ENCODE measurements at regions not wholly inside any gene's neighbourhood (a gene's known extent, or its start where the extent isn't known, plus 50 kb on each side); places are given as distances from the start of the nearest gene placed in this dataset.

DNA sequence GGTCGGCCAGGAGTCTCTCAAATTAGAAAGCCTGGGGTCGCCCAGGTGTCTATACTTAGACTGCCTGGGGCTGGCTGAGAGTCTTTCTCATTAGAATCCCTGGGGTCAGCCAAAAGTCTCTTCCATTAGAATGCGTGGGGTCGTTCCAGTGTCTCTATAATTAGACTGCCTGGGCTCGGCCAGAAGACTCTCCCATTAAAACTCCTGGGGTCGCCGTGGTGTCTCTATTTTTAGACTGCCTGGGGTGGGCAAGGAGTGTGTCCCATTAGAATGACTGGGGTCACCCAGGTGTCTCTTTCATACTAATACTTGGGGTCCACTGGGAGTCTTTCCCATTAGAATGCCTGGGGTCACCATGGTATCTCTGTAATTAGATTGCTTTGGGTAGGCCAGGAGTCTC is 2227.7 kb downstream of the TP53TG3F start:
- DNase-seq = no peak

DNA sequence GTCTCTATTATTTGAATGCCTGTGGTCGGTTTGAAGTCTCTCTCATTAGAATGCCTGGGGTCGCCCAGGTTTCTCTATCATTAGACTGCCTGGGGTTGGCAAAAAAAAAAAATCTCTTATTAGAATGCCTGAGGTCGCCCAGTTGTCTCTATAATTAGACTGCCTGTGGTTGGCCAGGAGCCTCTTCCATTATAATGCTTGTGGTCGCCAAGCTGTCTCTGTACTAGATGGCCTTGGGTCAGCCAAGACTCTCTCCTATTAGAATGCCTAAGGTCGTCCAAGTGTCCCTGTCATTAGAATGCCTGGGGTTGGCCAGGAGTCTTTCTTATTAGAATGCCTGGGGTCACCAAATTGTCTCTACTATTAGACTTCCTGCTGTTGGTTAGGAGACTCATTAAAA is 2228.4 kb downstream of the TP53TG3F start:
- no peak for DNase-seq

DNA sequence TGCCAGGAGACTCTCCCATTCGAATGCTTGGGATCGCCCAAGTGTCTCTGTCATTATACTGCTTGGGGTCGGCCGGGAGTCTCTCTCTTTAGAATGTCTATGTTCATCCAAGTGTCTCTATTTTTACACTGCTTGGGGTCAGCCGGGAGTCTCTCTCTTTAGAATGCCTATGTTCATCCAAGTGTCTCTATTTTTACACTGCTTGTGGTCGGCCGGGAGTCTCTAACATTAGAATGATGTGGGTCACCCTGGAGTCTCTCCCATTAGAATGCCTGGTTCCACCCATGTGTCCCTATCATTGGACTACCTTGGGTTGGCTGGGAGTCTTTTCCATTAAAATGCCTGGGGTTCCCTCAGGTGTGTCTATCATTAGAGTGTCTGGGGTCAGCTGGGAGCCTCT is 2230.4 kb downstream of the TP53TG3F start:
- DNase-seq = no peak

DNA sequence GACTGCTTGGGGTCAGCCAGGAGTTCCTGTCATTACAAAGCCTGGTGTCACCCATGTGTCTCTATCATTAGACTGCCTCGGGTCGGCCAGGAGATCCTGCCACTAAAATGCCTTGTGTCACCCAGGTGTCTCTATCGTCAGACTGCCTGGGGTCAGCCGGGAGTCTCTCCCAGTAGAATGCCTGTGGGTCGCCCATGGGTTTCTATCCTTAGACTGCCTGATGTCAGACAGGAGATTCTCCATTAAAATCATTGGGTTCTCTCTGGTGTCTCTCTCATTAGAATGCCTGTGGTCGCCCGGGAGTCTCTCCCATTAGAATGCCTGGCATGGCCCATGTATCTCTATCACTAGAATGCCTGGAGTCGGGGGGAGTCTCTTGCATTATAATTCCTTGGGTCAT is 2231.0 kb downstream of the TP53TG3F start:
- DNase-seq = no peak

DNA sequence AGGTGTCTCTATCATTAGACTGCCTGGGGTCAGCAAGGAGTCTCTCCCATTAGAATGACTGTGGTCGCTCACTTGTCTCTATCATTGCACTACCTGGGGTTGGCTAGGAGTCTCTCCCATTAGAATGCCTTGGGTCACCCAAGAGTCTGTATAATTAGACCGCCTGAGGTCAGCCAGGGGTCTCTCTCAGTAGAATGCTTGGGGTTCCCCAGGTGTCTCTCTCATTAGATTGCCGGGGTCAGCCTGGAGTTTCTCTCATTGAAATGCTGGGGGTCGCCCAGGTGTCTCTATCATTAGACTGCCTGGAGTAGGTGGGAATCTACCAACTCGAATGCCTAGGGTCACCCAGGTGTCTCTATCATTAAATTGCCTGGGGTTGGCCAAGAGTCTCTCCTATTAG is 2231.6 kb downstream of the TP53TG3F start:
- no peak for DNase-seq

DNA sequence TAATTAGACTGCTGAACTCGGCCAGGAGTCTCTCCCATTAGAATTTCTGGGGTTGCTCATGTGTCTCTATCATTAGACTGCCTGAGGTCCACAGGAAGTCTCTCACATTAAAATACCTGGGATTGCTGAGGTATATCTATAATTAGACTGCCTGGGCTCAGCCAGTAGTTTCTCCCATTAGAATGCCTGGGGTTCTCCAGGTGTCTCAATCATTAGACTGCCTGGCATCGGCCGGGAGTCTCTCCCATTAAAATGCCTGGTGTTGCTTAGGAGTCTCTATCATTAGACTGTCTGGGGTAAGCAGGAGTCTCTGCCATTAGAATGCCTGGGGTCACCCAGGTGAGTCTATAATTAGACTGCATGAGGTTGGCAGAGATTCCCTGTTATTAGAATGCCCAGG is 2233.4 kb downstream of the TP53TG3F start:
- DNase-seq = no peak

DNA sequence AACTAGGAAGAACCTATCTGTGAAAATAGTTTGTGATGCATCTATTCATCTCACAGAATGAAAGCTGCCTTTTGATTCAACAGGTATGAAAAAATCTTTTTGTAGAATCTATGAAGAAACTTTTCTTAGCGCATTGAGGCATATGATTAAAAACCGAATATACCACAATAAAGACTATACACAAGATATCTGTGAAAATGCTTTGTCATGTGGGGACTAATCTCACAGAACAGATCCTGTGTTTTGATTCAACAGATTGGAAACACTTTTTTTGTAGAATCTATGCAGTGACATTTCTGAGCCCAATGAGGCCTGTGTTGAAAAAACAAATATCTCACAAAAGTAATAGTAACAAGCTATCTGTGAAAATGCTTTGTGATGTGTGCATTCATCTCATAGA is 2247.5 kb downstream of the TP53TG3F start:
- DNase-seq = no peak

DNA sequence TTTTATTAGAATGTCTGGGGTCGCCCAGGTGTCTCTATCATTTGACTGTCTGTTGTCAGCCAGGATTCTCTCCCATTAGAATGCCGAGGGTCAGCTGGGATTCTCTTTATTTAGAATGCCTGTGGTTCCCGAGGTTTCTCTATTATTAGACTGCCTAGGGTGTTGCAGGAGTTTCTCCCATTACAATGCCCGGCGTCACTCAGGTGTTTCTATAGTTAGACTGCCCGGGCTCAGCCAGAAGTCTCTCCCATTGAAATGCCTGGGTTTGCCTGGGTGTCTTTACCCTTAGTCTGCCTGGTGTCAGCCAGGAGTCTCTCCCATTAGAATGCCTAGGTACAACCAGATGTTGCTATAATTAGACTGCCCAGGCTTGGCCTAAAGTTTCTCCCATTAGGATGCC is 2252.0 kb downstream of the TP53TG3F start:
- no peak for DNase-seq

DNA sequence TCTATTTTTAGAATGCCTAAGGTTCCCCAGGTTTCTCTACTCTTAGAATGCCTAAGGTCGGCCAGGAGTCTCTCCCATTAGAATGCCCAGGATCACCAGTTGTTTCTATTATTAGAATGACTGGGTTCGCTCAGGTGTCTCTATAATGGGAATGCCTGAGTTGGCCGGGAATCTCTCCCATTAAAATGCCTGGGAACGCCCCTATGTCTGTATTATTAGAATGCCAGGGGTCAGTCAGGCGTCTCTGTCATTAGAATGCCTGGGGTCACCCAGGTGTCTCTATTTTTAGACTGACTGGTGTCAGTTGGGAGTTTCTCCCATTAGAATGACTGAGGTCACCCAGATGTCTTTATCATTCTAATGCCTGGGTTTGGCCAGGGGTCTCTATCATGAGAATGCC is 2252.5 kb downstream of the TP53TG3F start:
- no peak for DNase-seq

DNA sequence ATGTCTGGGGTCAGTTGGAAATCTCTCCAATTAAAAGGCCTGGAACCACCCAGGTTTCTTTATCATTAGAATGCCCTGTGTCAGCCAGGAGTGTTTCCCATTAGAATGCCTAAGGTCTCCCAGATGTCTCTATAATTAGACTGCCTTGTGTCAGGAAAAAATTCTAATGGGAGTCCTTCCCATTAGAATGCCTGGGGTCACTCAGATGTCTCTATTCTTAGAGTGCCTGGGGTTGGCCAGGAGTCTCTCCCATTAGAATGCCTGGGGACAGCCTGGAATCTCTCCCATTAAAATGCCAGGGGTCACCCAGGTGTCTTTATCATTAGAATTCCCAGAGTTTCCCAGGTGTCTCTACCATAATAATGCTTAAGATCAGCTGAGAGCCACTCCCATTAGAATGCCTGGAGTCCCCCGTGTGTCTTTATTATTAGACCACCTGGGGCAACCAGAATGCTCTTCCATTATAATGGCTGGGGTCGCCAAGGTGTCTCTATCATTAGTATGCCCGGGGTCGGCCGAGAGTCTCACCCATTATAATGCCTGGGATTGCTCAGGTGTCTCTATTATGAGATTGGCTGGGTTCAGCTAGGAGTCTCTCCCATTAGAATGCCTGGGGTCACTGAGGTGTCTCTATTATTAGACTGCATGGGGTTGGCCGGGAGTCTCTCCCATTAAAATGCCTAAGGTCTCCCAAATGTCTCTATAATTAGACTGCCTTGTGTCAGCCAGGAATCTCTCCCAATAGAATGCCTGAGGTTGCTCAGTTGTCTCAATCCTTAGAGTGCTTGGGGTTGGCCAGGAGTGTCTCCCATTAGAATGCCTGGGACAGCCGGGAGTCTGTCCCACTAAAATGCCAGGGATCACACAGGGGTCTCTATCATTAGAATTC is 2254.6 kb downstream of the TP53TG3F start:
- no peak for DNase-seq

DNA sequence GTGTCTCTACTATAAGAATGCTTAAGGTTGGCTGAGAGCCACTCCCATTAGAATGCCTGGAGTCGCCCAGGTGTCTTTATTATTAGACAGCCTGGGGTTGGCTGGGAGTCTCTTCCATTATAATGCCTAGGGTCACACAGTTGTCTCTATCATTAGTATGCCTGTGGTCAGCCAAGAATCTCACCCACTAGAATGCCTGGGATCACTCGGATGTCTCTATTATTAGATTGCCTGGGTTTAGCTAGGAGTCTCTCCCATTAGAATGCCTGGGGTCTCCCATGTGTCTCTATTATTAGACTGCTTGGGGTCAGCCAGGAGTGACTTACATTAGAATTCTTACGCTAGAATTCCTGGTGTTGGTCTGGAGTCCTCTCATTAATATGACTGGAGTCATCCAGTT is 2255.3 kb downstream of the TP53TG3F start:
- DNase-seq = no peak

DNA sequence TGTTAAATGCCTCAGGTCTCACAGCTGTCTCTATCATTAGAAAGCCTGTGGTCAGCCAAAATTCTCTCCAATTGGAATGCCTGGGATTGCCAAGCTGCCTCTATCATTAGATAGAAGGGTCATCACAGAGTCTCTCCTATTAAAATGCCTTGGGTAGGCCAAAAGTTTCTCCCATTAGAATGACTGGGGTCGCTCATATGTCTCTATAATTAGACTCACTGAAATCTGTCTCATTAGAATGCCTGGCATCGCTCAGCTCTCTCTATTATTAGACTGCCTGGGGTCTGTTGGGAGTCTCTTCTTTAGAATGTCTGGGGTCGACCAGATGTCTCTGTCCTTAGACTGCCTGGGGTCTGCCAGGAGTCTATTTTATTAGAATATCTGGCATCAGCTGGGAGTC is 2265.1 kb downstream of the TP53TG3F start:
- no peak for DNase-seq

DNA sequence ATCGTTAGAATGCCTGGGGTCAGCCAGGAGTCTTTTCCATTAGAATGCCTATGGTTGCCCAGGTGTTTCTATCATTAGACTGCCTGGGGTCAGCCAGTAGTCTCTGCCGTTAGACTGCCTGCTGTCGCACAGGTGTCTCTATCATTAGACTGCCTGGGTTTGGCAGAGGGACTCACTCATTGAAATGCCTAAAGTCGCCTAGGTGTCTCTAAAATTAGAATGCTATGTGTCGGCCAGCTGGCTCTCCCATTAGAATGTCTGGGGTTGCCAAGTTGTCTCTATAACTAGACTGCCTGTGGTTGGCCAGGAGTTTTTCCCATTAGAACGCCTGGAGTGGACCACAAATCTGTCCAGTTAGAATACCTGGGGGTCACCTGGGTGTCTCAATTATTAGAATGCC is 2266.5 kb downstream of the TP53TG3F start:
- DNase-seq = no peak

DNA sequence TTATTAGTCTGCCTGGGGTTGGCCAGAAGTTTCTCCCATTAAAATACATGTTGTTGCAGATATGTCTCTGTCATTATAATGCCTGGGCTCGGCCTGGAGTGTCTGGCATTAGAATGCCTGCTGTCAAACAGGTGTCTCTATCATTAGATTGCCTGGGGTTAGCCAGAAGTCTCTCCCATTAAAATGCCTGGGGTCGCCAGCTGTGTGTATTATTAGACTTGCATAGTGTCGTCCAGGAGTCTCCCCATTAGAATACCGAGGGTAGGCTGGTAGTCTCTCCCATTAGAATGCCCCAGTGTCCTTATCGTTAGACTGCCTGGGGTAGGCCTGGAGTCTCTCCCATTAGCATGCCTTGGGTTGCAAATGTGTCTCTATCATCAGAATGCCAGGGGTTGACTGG is 2270.8 kb downstream of the TP53TG3F start:
- DNase-seq = no peak

DNA sequence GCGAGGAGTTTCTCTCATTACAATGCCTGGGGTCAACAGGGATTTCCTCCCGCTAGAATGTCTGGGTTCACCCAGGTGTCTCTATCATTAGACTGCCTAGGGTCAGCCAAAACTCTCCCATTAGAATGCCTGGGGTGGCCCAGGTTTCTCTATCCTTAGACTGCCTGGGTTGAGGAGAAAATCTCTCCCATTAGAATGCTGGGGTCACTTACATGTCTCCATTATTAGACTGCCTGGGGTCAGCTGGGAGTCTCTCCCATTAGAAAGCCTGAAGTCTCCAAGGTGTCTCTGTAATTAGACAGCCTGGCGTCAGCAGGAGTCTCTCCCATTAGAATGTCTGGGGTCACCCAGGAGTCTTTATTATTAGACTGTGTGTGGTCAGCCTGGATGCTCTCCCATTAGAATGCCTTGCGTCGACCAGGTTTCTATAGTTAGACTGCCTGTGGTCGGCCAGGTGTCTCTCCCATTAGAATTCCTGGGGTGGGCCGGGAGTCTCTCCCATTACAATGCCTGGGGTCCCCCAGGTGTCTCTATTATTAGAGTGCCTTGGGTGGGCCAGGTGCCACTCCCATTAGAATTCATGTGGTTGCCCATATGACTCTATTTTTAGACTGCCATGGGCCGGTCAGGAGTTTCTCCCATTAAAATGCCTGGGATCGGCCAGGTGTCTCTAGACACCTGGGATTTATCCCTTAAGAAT is 2272.1 kb downstream of the TP53TG3F start:
- no peak for DNase-seq

DNA sequence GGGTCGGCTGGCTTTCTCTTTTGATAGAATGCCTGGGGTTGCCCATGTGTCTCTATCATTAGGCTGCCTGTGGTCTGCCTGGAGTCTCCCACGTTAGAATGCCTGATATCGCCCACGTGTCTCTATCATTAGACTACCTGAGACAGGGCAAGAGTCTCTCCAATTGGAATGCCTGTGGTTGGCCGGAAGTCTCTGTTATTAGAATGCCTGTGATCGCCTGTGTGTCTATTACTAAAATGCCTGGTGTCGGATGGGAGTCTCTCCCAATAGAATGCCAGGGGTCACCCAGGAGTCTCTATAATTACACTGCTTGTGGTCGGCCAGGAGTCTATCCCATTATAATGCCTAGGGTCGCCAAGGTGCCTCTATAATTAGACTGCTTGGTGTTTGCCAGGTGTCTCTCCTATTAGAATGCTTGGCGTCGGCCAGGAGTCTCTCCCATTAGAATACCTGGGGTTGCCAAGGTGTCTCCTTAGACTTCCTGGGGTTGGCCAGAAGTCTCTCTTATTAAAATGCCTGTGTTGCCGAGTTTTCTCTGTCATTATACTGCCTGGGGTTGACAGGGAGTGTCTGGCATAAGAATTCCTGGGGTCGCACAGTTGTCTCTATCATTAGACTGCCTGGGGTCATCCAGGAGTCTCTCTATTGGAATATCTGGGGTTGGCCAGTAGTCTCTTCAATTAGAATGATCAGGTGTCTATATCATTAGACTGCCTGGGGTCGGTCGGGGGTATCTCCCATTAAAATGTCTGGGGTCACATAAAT is 2272.8 kb downstream of the TP53TG3F start:
- DNase-seq = no peak

DNA sequence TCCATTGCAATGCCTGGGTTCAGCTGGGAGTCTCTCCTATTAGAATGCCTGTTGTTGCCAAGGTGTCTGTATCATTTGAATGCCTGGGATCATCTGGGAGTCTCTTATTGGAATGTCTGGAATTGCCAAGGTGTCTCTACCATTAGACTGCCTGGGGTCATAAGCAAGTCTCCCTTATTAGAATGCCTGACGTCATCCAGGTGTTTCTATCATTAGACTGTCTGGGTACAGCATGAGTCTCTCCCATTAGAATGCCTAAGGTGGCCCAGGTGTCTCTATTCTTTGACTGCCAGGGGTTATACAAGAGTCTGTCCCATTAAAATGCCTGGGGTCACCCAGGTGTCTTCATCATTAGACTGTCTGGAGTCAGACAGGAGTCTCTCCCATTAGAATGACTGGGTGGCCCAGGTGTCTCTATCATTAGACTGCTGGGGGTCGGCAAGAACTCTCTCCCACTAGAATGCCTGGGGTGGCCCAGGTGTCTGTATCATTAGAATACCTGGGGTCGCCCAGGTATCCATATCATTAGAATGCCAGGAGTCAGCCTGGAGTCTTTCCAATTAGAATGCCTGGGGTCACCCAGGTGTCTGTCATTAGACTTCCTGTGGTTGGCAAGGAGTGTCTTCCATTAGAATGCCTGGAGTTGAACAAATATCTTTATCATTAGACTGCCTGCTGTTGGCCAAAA is 2274.0 kb downstream of the TP53TG3F start:
- no peak for DNase-seq

DNA sequence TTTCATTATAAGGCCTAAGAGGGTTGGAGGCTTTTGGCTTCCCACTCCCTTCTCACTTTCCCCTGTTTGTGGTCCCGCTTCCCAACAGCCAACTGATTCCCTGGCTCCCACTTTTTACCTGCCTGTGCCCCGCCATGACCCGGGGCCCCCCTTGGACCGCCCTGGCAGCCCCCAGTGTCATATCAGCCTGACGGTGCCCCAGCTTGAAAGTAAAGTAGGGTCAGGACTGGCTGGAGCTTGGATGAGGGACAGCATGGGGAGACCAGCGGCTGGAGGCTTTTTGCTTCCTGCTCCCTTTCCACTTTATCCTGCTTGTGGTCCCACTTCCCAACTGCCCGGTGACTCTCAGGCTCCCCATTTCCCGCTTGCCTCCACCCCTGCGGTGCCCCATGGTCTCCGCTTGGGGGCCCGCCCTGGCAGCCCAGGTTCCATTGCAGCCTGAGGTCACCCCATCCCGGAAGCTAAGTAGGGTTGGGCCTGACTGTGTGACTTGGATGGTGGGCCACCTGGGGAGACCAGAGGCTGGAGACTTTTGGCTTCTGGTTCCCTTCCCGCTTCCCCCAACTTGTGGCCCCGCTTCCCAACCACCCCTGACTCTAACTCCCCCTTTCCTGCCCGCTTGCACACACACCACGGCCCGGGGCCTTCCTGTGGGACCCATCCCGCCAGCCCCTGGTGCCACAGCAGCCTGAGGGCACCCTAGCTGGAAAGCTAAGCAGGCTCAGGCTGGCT is 2274.7 kb downstream of the TP53TG3F start:
- no peak for DNase-seq

DNA sequence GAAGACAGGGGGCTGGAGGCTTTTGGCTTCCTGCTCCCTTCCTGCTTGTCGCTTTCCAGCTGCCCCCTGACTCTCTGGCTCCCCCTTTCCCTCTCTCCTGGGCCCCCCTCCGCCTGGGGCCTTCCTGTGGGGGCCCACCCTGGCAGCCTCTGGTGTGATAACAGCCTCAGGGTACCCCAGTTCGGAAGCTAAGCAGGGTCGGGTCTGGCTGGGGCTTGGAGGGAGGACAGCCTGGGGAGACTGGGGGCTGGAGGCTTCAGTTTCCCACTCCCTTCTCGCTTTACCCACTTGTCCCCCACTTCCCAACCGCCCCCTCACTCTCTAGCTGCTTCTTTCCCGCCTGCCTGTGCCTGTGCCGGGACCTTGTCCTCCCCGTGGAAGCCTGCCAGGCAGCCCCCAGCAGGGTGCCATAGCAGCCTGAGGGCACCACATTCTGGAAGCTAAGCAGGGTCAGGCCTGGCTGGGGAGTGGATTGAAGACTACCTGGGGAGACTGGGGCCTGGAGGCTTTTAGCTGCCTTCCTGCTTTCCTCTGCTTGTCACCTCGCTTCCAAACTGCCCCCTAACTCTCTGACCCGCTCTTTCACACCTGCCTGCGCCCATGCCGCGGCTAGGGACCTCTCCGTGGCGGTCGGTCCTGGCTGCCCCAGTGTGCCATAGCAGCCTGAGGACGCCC is 2275.5 kb downstream of the TP53TG3F start:
- DNase-seq = no peak

DNA sequence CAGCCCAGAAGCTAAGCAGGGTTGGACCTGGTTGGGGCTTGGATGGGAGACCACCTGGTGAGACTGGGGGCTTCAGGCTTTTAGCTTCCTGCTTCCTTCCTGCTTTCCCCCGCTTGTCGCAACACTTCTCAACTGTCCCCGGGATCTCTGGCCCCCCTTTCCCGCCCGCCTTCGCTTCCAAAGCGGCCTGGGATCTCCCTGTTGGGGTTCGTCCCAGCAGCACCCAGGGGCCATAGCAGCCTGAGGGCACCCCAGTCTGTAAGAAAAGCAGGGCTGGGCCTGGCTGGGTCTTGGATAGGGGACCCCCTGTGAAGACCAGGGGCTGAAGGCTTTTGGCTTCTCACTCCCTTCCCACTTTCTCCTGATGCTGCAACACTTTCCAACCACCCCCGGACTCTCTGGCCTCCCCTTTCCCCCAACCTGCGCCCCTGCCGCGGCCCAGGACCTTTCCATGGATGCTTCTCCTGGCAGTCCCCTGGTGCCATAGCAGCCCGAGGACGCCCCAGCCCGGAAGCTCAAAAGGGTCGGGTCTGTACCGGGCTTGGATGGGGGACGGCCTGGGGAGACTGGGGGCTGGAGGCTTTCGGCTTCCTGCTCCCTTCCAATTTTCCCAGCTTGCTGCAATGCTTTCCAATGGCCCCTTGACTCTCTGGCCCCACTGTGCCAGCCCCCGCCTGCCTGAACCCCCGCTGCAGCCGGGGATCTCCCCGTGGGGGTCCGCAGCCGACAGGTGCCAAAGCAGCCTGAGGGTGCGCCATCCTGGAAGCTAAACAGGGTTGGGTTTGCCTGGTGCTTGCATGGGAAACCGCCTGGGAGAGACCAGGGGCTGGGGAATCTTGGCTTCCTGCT is 2276.2 kb downstream of the TP53TG3F start:
- DNase-seq = no peak

DNA sequence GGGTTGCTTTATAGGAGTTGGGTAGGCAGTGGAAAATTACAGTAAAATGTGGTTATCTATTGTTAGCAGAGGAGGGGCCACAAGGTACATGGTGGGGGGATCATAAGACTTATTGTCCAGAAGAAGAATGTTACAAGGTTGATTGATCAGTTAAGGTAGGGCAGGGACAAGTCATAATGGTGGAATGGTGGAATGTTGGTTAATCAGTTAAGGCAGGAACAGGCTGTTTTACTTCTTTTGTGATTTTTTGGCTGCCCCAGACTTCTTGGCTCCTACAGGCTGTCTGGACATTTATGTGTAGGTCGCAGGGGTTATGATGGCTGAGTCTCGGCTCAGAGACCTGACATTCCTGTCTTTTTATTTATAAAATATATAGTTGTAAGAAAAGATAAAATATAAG is 2277.1 kb downstream of the TP53TG3F start:
- DNase-seq = no peak

All from NCI-H2107 (cell line).